ENCODE measurements at regions not wholly inside any gene's neighbourhood (a gene's known extent, or its start where the extent isn't known, plus 50 kb on each side); places are given as distances from the start of the nearest gene placed in this dataset.

GRCh38 chr14:54310151-54310850, 86.5 kb upstream of the CDKN3 start:
- no peak for TF ChIP-seq EZH2 (IDR thresholded peaks at IDR 0.05; ENCODE audit: insufficient read depth, poor library complexity, severe bottlenecking)
- TF ChIP-seq EZH2phosphoT487 (IDR thresholded peaks at IDR 0.05; ENCODE audit: insufficient read depth, low read depth), result no peak

Data from GM23248 (cell line).